ENCODE measurements at regions not wholly inside any gene's neighbourhood (a gene's known extent, or its start where the extent isn't known, plus 50 kb on each side); places are given as distances from the start of the nearest gene placed in this dataset.
"Not testable (repeated sequence)": the region's sequence is repeated elsewhere in the genome, so short reads cannot be mapped to it uniquely, and the experiment has no call there.

DNA sequence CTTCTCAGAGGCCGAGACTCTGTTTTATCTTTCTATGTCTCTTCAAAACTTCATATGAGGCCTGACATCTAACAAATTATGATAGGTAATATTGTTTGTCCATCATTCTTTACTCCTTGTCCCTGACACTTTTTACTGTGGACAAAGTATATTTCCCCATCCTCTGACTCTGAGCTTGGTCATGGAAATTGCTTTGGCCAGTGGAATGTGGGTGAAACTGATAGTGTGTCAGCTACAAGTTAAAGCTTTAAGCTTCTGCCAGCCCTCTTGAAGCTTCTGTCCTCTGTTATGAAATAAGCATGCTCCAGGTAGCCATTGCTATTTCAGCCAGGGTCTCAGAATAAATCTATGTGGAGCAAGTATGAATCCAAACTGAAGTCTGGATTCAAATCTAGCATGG lies 604.6 kb downstream of the BCOR start:
- no peak for DNase-seq (ENCODE audit: low read depth in 2 of 2, low spot score in 1 of 2)

DNA sequence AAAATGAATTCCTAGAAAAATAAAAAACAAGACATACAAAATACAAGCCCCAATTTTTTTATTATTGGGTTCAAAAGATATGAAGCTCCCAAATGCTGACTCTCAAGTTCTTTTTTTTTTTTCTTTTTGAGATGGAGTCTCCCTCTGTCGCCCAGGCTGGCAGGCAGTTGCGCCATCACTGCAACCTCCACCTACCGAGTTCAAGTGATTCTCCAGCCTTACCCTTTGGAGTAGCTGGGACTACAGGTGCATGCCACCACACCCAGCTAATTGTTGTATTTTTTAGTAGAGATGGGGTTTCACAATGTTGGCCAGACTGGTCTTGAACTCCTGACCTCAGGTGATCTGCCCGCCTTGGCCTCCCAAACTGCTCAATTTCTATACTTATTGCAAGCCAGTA lies 600.6 kb downstream of the BCOR start:
- not testable (repeated sequence) for DNase-seq (ENCODE audit: low read depth in 2 of 2, low spot score in 1 of 2)

DNA sequence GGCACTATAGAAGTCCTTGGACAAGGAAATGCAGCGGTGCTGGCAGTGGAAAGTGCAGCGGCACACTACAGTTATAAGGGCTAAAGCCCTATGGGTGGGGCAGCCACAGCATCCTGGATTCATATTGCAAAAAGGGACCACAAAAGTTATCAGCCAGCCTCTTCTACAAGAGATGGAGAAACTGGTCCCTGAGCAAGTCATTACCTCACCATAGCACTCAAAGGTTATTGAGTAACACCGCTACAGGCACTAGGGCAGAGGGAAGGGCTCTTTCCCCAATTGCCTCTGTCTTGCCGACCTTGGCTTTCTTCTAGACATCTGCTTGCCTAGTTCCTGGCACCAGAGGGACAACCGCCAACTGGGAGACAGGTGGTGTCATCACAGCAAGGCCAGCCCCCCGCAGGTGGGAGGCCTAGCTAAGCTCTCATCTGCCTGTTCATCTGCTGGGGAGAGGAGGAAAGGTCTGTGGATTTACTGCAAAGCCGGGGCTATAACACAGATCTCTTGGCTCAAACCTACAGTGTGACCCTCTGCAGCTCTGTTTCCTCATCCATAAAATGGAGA lies 600.0 kb downstream of the BCOR start:
- DNase-seq (ENCODE audit: low read depth in 2 of 2, low spot score in 1 of 2) = no peak

DNA sequence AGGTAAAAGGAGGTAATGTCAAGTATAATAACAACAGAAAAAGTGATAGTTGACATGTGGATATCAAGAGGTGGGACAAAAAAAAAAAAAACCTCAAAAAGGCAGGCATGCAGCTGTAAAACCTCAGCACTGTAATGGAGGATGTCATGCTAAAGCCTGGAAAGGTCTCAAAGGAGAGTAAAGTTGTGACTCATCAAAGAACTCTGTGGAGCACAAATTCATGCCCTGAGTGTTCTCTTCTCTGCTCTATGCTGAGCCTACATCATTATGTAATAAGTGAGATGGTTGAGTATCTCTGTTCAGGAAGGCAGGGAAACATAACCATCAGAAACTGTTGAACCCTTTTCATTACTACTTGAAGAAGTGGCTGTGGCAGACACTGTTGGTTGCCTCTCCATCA lies 597.8 kb downstream of the BCOR start:
- no peak for DNase-seq (ENCODE audit: low read depth in 2 of 2, low spot score in 1 of 2)

DNA sequence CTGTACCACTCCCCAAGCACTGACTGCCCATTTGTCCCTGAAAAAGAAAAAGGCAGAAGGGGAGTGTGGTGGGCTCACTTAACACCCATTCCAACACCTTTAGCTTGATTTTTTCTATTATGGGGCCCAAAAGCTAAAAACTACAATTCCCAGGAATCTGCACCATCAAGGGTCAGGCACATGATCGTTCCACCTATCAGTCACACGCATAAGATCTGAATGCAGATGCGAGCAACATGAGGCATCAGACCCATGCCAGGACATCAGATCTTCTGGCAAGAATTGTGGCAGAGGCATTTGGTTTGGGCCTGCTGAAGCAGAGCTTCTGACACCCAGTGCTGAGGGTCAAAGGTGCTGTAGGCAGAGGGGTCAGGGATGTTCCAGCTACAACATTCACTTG lies 595.9 kb downstream of the BCOR start:
- DNase-seq (ENCODE audit: low read depth in 2 of 2, low spot score in 1 of 2) = no peak

DNA sequence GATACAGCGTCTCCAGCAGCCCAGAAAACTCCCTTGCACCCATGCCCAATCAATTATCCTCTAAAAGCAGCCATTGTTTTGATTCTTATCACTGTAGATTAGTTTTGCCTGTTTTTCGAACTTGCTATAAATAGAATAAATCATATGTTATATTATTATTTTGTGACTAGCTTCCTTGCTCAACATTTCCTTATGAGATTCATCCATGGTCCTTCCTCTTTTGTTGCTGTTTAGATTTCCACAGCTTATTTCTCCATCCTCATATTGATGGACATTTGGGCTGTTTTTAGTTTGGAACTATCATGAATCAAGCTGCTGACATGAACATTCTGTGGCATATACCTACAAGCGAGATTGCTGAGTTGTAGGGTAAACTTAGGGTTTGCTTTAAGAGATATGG lies 595.3 kb downstream of the BCOR start:
- no peak for DNase-seq (ENCODE audit: low read depth in 2 of 2, low spot score in 1 of 2)

DNA sequence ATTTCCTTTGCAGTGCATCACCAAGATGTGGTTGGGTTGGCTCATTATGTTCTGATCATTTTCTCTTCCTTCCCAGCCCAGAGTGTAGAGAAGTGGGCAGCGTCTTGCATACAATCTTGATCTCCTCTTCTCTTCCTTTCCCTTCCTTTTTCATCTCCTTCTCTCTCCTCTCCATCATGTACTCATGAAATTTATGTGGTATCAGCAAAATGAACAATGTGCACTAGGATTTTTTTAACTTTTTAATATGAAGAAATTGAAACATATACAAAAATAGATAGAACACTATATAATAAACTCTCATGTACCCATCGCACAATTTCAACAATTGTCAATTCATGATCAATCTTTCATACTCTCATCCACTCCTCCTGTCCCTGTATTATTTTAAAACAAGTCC lies 593.5 kb downstream of the BCOR start:
- DNase-seq (ENCODE audit: low read depth in 2 of 2, low spot score in 1 of 2) = no peak

DNA sequence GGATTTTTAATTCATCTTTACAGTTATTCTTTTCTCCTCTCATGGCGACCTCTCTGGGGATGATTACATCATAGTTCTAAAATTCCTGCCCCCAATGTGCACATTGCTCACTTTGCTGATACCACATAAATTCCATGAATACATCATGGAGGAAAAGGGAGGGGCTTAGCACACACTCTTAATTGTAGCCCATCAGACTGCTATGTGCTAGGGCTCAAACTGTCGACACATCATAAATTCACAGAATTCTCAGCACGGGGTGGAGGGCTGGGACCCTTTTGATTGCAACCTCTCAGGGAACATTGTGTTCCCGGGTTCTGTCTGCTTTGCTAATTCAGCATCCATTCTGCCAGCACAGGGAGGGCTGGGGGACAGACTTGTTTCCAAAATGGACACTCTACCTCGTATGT lies 592.9 kb downstream of the BCOR start:
- DNase-seq (ENCODE audit: low read depth in 2 of 2, low spot score in 1 of 2) = no peak

DNA sequence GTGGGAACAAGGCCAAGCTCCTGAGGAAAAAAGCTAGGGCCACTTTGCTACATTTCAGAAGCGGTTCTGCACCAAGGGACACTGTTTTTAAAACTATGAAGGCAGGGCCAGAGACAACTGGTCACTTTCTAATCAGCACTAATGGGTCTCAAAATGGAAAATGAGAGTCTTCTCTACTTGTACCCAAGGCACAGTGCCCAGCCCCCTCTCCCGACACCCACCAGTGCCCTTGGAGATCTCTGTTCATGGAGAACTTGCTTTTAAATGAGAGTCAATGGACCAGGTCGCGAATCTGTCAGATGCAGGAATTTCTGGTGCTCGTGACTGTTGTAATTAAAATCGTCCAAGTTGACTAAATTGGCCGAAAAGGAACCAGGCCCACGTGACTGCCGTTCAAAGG lies 591.6 kb downstream of the BCOR start:
- DNase-seq (ENCODE audit: low read depth in 2 of 2, low spot score in 1 of 2) = no peak

DNA sequence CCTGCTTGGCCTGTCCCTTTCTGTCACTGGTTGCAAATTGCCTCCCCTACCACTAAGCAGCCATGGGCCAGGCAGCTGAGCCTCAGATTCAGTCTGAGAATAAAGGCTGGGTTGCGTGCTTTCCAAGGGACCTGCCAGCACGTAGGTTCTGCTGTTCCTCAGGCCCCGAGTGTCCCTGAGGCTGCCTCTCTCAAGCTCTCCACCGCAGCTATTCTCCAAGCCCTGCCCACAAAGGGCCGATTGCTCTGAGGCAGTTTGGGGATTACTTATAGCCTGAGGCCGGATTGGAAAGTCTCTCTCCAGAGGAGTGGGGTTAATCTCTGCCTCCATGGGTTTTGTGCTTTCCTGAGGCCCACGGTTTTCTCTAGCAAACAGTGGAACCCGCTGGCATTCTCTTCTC lies 590.7 kb downstream of the BCOR start:
- no peak for DNase-seq (ENCODE audit: low read depth in 2 of 2, low spot score in 1 of 2)

DNA sequence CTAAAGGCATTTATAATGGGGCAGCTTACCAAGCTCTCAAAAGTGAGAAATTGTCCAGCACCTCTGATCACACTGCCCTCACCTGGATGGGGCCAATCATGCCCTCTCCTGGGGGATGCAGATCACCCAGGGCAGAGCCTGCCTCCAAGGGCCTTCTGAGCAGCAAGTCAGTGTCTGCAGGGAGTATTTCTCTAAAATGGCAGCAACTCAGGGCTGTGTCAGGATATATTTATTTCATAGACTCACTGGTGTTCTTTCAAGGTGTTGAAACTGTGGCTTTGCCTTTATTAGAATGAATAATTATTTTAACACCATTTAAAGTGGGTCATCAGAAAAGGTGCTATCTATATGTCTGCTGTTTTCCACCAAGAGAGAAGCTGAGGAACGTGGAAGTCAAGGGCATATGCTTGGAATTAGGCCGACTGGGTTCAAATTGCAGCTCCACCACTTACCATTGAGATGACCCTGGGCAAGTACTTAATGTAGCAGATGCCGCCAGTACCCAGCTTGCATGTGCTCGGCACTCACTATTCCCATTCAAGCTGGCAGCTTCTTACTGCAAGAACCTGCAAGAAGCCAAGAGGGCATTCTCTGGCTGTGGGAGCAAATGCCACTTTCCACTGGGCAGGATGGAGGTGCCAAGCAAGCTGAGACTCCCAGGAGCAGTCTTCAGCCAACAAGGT lies 590.0 kb downstream of the BCOR start:
- no peak for DNase-seq (ENCODE audit: low read depth in 2 of 2, low spot score in 1 of 2)

DNA sequence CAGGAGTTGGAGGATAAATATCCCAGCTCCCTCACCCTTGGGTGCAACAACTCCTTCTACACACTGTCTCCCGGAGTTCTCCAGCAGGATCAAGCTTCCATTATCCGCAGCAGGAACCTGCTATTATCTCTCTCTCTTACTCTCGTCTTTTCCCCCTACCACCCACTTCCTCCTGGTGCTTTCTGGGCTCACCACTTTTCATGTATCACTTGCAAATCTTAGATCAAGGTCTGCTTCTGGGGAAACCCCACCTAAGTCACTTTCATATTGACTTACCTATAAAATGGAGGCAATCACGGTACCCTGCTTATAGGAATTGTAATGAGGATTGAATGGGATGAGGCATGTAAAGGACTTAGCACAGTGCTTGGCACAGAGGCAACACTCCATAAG lies 589.5 kb downstream of the BCOR start:
- no peak for DNase-seq (ENCODE audit: low read depth in 2 of 2, low spot score in 1 of 2)

DNA sequence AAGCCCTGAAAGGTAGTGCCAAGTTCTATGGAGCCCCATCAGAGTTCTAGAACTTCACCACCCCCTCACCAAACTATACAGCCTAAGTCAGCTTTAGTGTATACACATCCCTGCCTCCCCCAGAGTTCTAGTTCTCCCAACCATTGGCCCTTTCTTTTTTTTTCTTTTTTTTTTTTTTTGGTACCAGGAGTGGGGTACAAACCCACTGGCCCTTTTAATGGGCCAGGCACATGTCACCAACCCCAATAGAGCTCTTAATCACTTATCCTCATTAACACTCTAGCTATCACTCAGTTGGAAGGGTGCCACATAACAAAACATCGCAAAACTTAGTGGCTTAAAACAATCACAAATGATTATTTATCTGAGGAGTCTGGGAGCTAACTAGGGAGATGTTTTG lies 588.6 kb downstream of the BCOR start:
- no peak for DNase-seq (ENCODE audit: low read depth in 2 of 2, low spot score in 1 of 2)

DNA sequence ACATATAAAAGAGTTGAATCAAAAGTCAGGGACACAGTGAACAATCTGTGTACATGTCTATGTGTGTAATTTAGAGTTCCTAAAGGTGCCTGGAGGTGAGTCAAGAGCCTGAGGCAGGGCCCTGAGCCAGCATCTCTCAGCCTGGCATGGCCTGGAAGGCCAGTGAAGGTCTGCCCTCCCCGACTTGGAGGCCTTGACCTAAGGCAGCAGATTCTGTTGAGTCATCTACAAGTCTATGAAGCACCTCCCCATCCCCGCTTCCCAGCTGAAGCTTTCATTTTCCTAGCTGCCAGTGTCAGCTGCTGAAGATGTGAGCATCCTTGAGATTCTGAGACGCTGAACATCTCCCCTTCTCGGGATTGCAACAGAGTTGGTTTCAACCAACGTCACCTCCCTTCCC lies 583.9 kb downstream of the BCOR start:
- DNase-seq (ENCODE audit: low read depth in 2 of 2, low spot score in 1 of 2) = no peak

DNA sequence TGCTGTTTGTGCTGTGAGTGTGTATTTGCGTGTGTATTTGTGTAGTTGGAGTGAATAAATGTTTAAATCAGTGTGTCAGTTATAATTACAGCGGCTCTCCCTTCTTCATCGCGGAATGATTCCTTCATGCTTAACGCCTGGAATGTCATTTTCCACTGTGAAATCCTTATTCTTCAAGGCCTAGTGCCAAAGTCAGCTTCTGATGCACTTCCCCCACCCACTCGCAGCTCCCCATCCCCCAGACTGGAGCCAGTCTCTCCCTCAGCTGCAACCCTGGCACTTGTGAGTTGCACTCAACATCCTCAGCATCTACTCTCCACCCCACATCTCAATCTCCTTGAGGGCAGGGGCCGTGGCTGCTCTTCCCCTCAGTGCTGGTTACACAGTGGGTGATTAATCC lies 583.0 kb downstream of the BCOR start:
- DNase-seq (ENCODE audit: low read depth in 2 of 2, low spot score in 1 of 2) = no peak

DNA sequence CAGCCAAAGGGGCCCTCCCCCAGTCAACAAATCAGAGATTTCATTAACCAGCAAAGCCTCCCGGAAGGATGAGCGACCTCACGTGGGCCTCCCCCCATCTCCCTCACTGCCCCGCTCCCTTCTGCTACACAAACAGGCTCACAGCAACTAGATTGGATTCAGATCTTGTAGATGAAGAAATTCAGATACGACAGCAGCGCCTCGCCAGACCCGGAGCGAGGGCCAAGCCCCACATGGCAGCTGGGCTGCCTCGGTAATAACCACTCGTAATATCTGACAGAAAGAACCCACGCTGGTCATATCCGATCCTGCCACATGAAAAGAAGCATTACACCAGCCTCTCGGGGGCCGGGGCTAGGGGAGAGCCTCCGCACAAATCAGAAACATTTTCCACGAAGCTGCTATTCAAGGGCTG lies 581.3 kb downstream of the BCOR start:
- DNase-seq (ENCODE audit: low read depth in 2 of 2, low spot score in 1 of 2) = no peak

DNA sequence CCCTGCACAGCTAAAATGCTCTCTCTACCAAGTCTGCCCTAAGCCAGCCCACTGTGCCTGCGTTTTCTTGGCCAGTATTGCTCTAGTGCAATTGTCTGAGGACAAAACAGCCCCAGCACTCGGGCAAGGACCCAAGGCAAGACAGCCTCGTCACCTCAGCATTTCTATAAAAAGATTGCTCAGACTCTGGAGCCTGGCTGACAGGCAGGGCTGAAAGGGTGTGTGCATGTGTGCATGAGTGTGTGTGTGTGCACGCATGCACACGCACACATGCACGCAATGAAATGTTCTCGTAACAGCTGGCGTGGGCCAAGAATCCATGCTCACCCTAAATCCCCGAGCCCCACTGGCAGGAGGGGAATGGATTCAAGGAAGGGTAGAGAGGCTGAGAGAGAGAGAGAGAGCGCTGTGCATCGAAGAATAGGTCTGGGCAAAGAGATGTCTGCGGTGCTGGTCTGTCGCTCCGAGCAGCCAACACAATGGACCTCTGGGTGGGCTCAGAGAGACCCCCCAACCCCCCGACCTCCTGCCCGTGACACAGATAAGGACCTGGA lies 579.2 kb downstream of the BCOR start:
- no peak for DNase-seq (ENCODE audit: low read depth in 2 of 2, low spot score in 1 of 2)

DNA sequence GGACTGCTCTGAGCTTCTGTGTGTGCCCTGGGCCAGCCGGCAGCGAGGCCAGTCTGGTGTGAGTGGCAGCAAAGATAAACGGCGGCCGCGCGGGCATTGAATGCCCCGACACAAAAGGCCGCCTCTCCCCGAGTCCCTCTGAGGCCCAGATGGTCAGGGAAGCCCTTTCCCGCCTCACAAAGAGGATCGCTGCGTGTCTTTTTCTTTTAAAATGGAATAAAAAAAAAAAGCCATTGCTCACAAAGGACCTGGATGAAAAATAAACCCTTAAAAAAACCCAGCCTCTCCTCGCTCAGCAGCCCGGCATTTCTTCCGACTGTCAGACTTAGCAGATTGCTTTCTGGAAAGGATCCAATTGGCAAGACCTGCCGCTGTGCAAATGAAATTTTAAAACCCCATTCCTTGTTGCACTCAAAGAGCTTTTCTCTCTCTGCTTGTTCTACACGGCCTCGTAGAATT lies 578.7 kb downstream of the BCOR start:
- no peak for DNase-seq (ENCODE audit: low read depth in 2 of 2, low spot score in 1 of 2)

DNA sequence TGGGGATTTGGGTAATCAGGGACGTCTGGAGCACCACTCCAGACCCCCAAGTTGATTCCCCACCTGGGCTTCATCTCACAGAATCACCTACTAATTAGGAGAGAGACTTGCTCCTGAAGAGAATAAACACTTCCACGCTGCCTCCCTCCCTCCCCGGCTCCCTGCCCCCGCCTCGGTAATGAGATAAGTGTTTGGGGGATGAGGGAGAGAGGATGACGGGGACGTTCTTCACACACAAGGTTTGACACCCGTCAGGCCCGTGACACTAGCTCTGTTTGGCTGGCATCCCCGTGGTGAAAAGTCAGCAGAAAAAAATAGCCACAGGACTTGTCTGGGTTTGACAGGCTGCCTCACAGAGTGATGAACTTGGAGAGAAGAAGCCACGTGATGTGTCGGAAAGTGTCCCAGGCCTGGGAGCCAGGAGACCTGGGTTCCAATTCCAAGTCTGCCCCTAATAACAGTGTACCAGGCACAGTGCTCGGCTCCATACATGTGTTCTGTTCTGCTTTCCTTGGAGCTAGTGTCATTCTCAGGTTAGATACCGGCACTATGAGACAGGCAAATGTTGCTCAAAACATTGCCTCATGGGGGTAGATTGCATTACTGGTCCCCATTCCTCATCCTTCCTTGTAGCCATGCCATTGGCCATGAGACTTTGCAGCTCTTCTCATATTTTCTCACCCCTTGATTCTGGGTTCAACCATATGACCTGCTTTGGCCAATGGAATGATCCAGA lies 578.0 kb downstream of the BCOR start:
- no peak for DNase-seq (ENCODE audit: low read depth in 2 of 2, low spot score in 1 of 2)

DNA sequence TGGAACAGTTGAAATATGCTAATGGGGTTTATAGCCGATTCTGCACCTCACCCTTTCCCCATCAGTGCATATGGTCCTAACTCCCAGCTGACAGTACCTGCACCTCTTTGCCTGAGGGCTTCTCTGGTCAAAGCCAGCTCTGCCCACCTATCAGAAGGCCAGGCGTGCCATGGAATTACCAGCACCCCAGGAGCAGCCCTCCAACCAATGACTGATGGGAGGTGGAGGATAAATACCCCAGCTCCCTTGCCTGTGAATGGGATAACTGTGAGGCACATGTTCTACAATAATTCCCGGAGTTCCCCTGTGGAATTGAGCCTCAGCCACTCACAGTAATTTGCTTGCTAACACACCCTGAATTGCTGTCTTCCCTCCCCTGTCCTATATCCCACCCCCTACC lies 572.0 kb downstream of the BCOR start:
- no peak for DNase-seq (ENCODE audit: low read depth in 2 of 2, low spot score in 1 of 2)

DNA sequence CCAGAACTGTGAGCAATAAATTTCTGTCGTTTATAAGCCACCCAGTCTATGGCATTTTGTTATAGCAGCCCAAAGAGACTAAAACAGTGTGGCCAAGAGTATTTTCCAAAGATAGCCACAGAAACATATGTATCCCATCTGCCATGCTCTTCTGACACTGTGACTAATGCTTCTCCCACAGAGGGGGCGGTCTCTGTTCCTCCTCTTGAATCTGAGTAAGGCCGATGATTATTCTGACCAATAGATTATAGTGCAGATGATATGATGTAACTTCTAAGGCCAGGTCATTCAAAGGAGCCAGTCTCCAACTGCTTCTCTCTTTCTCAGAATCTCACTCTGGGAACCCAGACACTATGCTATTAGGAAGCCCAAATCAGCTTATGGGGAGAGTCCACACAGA lies 570.7 kb downstream of the BCOR start:
- DNase-seq (ENCODE audit: low read depth in 2 of 2, low spot score in 1 of 2) = no peak

DNA sequence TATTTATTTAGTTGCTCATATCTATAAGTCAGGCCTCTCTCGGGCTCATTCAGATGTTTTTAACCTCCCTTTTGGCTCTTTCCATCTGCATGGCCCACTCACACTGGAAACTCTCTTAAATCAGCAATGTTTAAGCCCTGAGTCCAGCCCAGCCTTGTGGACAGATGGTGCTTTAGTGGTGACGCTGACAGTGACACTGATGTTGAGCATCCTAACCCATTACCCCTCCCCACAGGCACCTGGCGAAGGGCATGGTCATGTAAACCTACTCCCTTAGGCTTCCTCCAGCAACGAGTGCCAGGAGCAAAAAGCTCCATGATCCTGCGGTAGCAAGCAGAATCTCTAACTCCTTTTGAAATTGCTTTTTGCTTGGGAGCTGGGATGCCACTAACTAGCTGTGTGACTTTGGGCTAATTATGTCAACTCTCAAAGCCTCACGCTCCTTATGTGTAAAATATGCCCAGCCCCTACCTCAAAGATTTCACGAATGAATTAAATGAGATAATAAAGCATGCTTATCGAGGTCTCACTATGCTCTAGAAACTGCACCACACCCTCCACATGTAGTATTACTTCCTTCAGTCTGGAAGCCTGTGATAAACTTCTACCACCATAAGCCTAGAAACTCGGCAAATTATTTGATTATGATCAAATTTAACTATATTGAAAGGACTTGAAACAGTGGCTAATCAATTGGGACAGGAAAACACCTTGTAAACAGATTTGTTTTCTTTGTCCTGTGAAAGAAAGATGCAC lies 569.4 kb downstream of the BCOR start:
- DNase-seq (ENCODE audit: low read depth in 2 of 2, low spot score in 1 of 2) = no peak
